KMS-11 (cell line): ENCODE measurements at regions not wholly inside any gene's neighbourhood (a gene's known extent, or its start where the extent isn't known, plus 50 kb on each side); places are given as distances from the start of the nearest gene placed in this dataset.

Experiments used
- H2AFZ ChIP-seq: fragments of 200-600 bp; sonication (generic); 2 replicates; pipeline ENCODE4 v1.6.1; 2016; ENCODE audit warnings: antibody characterized with exemption, mixed run types, low read depth
- H3K27ac ChIP-seq: fragments of 200-600 bp; sonication (generic); 2 replicates; pipeline ENCODE4 v1.6.1; 2016; ENCODE audit warnings: mild to moderate bottlenecking, mixed run types
- H3K27me3 ChIP-seq: fragments of 200-600 bp; sonication (generic); 2 replicates; pipeline ENCODE4 v1.6.1; 2017; ENCODE audit warnings: mild to moderate bottlenecking, low read depth, mixed run types, moderate library complexity; ENCODE audit not compliant: insufficient read depth
- H3K36me3 ChIP-seq: fragments of 200-600 bp; sonication (generic); 2 replicates; pipeline ENCODE4 v1.6.1; 2017; ENCODE audit warnings: mild to moderate bottlenecking, mixed run types; ENCODE audit not compliant: insufficient read depth
- H3K4me1 ChIP-seq: fragments of 200-600 bp; sonication (generic); 2 replicates; pipeline ENCODE4 v1.6.1; 2016; ENCODE audit warnings: mild to moderate bottlenecking, low read depth, mixed run types; ENCODE audit not compliant: poor library complexity, severe bottlenecking
- H3K4me2 ChIP-seq: fragments of 200-600 bp; sonication (generic); 2 replicates; pipeline ENCODE4 v1.7.0; 2016; ENCODE audit warnings: mild to moderate bottlenecking, mixed run types
- H3K4me3 ChIP-seq: fragments of 200-600 bp; sonication (generic); IDR thresholded peaks from 2 replicates; pipeline ENCODE4 v1.6.1; 2017; ENCODE audit warnings: low read depth, low read length, mixed read lengths; ENCODE audit not compliant: insufficient read depth
- H3K79me2 ChIP-seq: fragments of 200-600 bp; sonication (generic); 2 replicates; pipeline ENCODE4 v1.6.1; 2016; ENCODE audit warnings: low read depth, mixed run types; ENCODE audit not compliant: insufficient read depth
- H3K9ac ChIP-seq: fragments of 200-600 bp; sonication (generic); 2 replicates; pipeline ENCODE4 v1.6.1; 2016; ENCODE audit warnings: mild to moderate bottlenecking, mixed run types
- H4K20me1 ChIP-seq: fragments of 200-600 bp; sonication (generic); 2 replicates; pipeline ENCODE4 v1.6.1; 2016; ENCODE audit warnings: mild to moderate bottlenecking, mixed run types; ENCODE audit not compliant: insufficient read depth
- CTCF ChIP-seq: fragments of 200-600 bp; sonication (generic); conservative IDR thresholded peaks from 2 replicates; pipeline ENCODE4 v1.6.1; 2017; ENCODE audit warnings: low read depth, mild to moderate bottlenecking, antibody characterized with exemption, low read length, moderate library complexity, mixed read lengths

DNA sequence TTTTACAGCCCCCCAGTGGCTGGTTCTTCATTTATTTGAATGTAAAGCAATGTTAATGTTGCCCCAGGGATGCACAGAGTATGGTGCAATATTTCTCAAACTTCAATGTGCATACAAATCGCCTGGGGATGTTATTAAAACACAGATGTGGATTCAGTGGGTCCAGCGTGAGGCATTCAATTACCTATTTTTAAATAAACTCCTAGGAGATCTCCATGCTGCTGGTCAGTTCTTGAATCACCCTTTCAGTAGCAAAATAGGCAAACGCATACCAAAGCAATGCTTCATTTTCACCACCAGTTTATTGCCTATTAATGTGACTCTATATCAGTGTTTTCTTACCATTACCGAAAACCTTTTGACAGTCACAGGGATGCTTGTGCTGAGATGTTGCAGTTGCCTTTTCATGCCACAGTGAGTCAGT lies 530.7 kb downstream of the CBLN2 start:
- no peaks in the 10 kb centered on the region for H3K36me3 ChIP-seq
- H2AFZ ChIP-seq: no peak overlapping the region
- no peaks in the 10 kb centered on the region for H3K79me2 ChIP-seq
- H3K27ac ChIP-seq: no peak overlapping the region
- no peak overlapping the region for H3K4me2 ChIP-seq
- no peaks in the 10 kb centered on the region for H3K4me1 ChIP-seq
- no peaks in the 10 kb centered on the region for H3K27me3 ChIP-seq
- H3K9ac ChIP-seq: no peak overlapping the region
- H4K20me1 ChIP-seq: no peaks in the 10 kb centered on the region
- H3K4me3 ChIP-seq: no peak overlapping the region
- TF ChIP-seq CTCF: no peak

GRCh38 chr18:71998547-71999097 lies 545.5 kb downstream of the CBLN2 start:
- Histone ChIP-seq H3K9ac (no peak overlapping the region), H3K4me1 (no peaks in the 10 kb centered on the region), H3K27ac (no peak overlapping the region), H3K36me3 (no peaks in the 10 kb centered on the region), H3K4me2 (no peak overlapping the region), H3K27me3 (no peaks in the 10 kb centered on the region), H3K4me3 (no peak overlapping the region), H3K79me2 (no peaks in the 10 kb centered on the region), H4K20me1 (no peaks in the 10 kb centered on the region), H2AFZ (no peak overlapping the region)
- no peak for TF ChIP-seq CTCF

DNA sequence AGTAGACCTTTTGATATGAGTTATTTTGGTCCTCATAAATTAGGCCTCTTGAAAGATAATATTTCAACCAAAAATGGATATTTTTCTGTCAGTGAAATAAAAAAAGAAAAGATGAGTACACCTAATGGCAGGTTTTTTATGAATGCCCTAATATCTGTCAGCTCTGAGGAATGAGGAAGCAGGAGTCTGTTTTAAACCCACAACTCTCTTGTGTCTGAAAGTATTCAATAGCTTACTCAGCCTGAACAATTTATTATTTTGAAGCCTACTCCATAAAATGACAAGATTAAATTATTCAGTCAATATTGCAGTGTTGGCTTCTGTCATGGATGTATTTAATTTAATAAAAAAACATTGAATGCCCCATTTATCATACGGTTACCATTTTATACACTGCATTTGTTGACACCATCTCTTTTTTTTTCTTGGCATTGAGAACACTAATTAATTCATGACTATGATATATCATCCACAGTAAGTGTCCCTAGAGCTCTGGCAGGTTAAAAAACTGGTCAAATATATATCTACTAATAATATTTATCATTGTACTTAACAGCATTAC lies 548.2 kb downstream of the CBLN2 start:
- Histone ChIP-seq H3K4me3 (no peak overlapping the region), H3K36me3 (no peaks in the 10 kb centered on the region), H3K9ac (no peak overlapping the region), H3K27me3 (no peaks in the 10 kb centered on the region), H4K20me1 (no peaks in the 10 kb centered on the region), H3K4me1 (no peaks in the 10 kb centered on the region), H3K27ac (no peak overlapping the region), H2AFZ (no peak overlapping the region), H3K79me2 (no peaks in the 10 kb centered on the region), H3K4me2 (no peak overlapping the region)
- no peak for TF ChIP-seq CTCF

DNA sequence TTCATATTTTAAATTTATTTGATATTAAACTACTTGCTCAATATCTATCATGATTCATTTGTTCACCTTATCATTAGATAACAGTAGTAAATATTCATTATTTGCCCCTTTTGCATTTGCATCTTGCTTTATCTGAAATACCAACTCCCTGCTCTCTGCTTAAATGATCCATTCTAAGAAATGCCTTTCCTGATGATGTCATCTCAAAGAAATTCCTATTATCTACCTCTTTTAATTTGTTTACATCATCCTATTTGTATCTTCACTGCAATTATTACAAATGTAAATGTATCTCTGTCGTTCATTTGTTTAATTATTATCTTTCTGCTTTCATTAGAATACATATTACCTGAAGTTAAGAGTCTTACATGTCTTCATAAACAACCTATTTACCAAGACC lies 549.9 kb downstream of the CBLN2 start:
- H2AFZ ChIP-seq: no peak overlapping the region
- peaks cover 3% of the 10 kb centered on the region for H3K4me1 ChIP-seq
- H3K4me3 ChIP-seq: no peak overlapping the region
- no peak overlapping the region for H3K4me2 ChIP-seq
- H4K20me1 ChIP-seq: no peaks in the 10 kb centered on the region
- H3K79me2 ChIP-seq: no peaks in the 10 kb centered on the region
- no peaks in the 10 kb centered on the region for H3K27me3 ChIP-seq
- no peak overlapping the region for H3K27ac ChIP-seq
- TF ChIP-seq CTCF: no peak
- no peak overlapping the region for H3K9ac ChIP-seq
- H3K36me3 ChIP-seq: no peaks in the 10 kb centered on the region
